Cardiac fibroblast (primary cell): ENCODE measurements at regions not wholly inside any gene's neighbourhood (a gene's known extent, or its start where the extent isn't known, plus 50 kb on each side); places are given as distances from the start of the nearest gene placed in this dataset.
"Not testable (repeated sequence)": the region's sequence is repeated elsewhere in the genome, so short reads cannot be mapped to it uniquely, and the experiment has no call there.

Experiments
- DNase-seq, 2 donors: peaks; one replicate each; pipeline versions ENCODE4 v3.0.0 to v3.0.0-alpha.2; 2010; ENCODE audit warnings: low read depth in 2 of 2
- H3K4me3 ChIP-seq, 2 donors: replicated peaks in 1 of 2; 1 replicate in 1 of 2; 2 replicates in 1 of 2; pipeline ENCODE4 v1.5.1; 2011; ENCODE audit warnings: low read depth in 2 of 2, low read length in 2 of 2, mild to moderate bottlenecking in 2 of 2, moderate library complexity in 1 of 2
- CTCF ChIP-seq: IDR thresholded peaks from one replicate; pipeline ENCODE4 v1.5.1; 2011; ENCODE audit warnings: low read depth, mild to moderate bottlenecking, low read length, inconsistent platforms

- no peak for DNase-seq
- no peak for TF ChIP-seq CTCF
- no peak overlapping the region for H3K4me3 ChIP-seq
Observed at GRCh38 chr1:173377266-173377665, 99.9 kb upstream of the PRDX6 start.

GRCh38 chr1:173383351-173383750 lies 93.8 kb upstream of the PRDX6 start:
- DNase-seq = peak; percentile 20 to 32
- H3K4me3 ChIP-seq = no peak overlapping the region
- TF ChIP-seq CTCF = no peak

GRCh38 chr1:173388352-173388751 lies 88.8 kb upstream of the PRDX6 start:
- no peak overlapping the region for H3K4me3 ChIP-seq
- DNase-seq = no peak

GRCh38 chr1:173392895-173393658 lies 84.1 kb upstream of the PRDX6 start:
- no peak overlapping the region for H3K4me3 ChIP-seq
- TF ChIP-seq CTCF = no peak
- DNase-seq = peak; percentile 87 to 95

More at GRCh38 chr1:173388352-173388751, 88.8 kb upstream of the PRDX6 start:
- no peak for TF ChIP-seq CTCF

- H3K4me3 ChIP-seq = no peak overlapping the region
- DNase-seq = peak; percentile 80 to 95
- TF ChIP-seq CTCF = peak; percentile 1
Observed at GRCh38 chr1:173393659-173394000, 83.5 kb upstream of the PRDX6 start.

- H3K4me3 ChIP-seq, DNase-seq: not testable (repeated sequence)
Observed at GRCh38 chr1:173394813-173395212, 82.3 kb upstream of the PRDX6 start.

- H3K4me3 ChIP-seq = no peak overlapping the region
- TF ChIP-seq CTCF = no peak
- no peak for DNase-seq
Observed at GRCh38 chr1:173395762-173396161, 81.4 kb upstream of the PRDX6 start.
